ENCODE measurements at regions not wholly inside any gene's neighbourhood (a gene's known extent, or its start where the extent isn't known, plus 50 kb on each side); places are given as distances from the start of the nearest gene placed in this dataset.
A peak's percentile ranks its signal among the peaks of the same experiment; 100 is the strongest.
"Not testable (repeated sequence)": the region's sequence is repeated elsewhere in the genome, so short reads cannot be mapped to it uniquely, and the experiment has no call there.

GRCh38 chr12:124218650-124219049 is 76.2 kb upstream of the RFLNA start:
- ATAC-seq; POLR2A ChIA-PET; H3K9ac ChIP-seq (ENCODE audit: insufficient read depth in 1 of 2, low read depth in 2 of 2, low read length in 2 of 2); H3K4me1 ChIP-seq (replicated peaks in 1 of 2; ENCODE audit: control insufficient read depth in 2 of 2, insufficient read depth in 2 of 2, low read length in 2 of 2); intact Hi-C loops (cut with micrococcal nuclease); H3K9me1 ChIP-seq (ENCODE audit: control insufficient read depth, insufficient read depth, low read length); FAIRE-seq; CTCF ChIA-PET (ENCODE audit: low intra/inter-chr PET ratio); DNase-seq (ENCODE audit: extremely low read depth in 1 of 4, low spot score in 3 of 4); H3K79me2 ChIP-seq (ENCODE audit: control insufficient read depth, insufficient read depth, low read length); H4K20me1 ChIP-seq (replicated peaks; ENCODE audit: control insufficient read depth, insufficient read depth, low read length); H3K27ac ChIP-seq (ENCODE audit: extremely low read depth, low read depth, low read length); H3K9me3 ChIP-seq (replicated peaks; ENCODE audit: control insufficient read depth, insufficient read depth, low read depth, low read length); in situ Hi-C loops (cut with MboI); H3K4me3 ChIP-seq; BruUV-seq (replicated peaks); H2AFZ ChIP-seq (ENCODE audit: low read depth, low read length); H3K36me3 ChIP-seq (ENCODE audit: control insufficient read depth, insufficient read depth, low read length); H3K4me2 ChIP-seq (ENCODE audit: insufficient read depth, low read length): not testable (repeated sequence)
- H3K27me3 ChIP-seq (ENCODE audit: control insufficient read depth in 2 of 2, insufficient read depth in 2 of 2, low read length in 2 of 2), result peaks cover 54 to 78% of the 10 kb centered on the region in 2 experiments
- TF ChIP-seq NFIC (IDR thresholded peaks at IDR 0.05), result 0 out of 2 replicates have a peak, but pooled peaks have one; percentile 14
- 11% methylated on average over 3 of the region's 3 CpGs for WGBS (ENCODE audit: insufficient coverage, low coverage, missing lambda C conversion rate)

- intact Hi-C loops (cut with micrococcal nuclease), result no loop called here
- under 1% methylated on average over 13 of the region's 14 CpGs for WGBS (ENCODE audit: insufficient coverage, low coverage, missing lambda C conversion rate)
- CTCF ChIA-PET (ENCODE audit: low intra/inter-chr PET ratio), result no interaction called here
Measured at GRCh38 chr12:124222368-124223245, 72.3 kb upstream of the RFLNA start.

More at GRCh38 chr12:124222368-124223245, 72.3 kb upstream of the RFLNA start:
- FAIRE-seq (no peak), ATAC-seq (no peak), DNase-seq (ENCODE audit: extremely low read depth in 1 of 4, low spot score in 3 of 4) (no peak)
- H4K20me1 ChIP-seq (replicated peaks; ENCODE audit: control insufficient read depth, insufficient read depth, low read length), result no peaks in the 10 kb centered on the region; the same call in none of the 2 replicates
- H3K4me1 ChIP-seq (replicated peaks in 1 of 2; ENCODE audit: control insufficient read depth in 2 of 2, insufficient read depth in 2 of 2, low read length in 2 of 2), result no peaks in the 10 kb centered on the region; a peak in 1 of 5 replicates
- H3K9ac ChIP-seq (ENCODE audit: insufficient read depth in 1 of 2, low read depth in 2 of 2, low read length in 2 of 2), result no peak overlapping the region
- peaks cover 53 to 68% of the 10 kb centered on the region in 2 experiments for H3K27me3 ChIP-seq (ENCODE audit: control insufficient read depth in 2 of 2, insufficient read depth in 2 of 2, low read length in 2 of 2)
- H3K4me3 ChIP-seq, result no peak overlapping the region
- H3K79me2 ChIP-seq (ENCODE audit: control insufficient read depth, insufficient read depth, low read length), result no peaks in the 10 kb centered on the region
- BruUV-seq (replicated peaks), result no TSS peak
- in situ Hi-C loops (cut with MboI), result no loop called here
- POLR2A ChIA-PET, result interaction anchor here (1.2 kb wide), 1 partner anchor 11 kb away, joined by 5 read pairs; no protein-coding TSS in a partner anchor
- no peak overlapping the region for H3K4me2 ChIP-seq (ENCODE audit: insufficient read depth, low read length)
- no peaks in the 10 kb centered on the region for H3K36me3 ChIP-seq (ENCODE audit: control insufficient read depth, insufficient read depth, low read length)
- H3K9me1 ChIP-seq (ENCODE audit: control insufficient read depth, insufficient read depth, low read length), result no peaks in the 10 kb centered on the region
- no peak overlapping the region for H2AFZ ChIP-seq (ENCODE audit: low read depth, low read length)
- TF ChIP-seq ZNF586 (CRISPR knock-in tag; conservative IDR thresholded peaks at IDR 0.05), result no peak
- TF ChIP-seq CBX2 (IDR thresholded peaks at IDR 0.05; ENCODE audit: insufficient read depth, low read length, poor library complexity, severe bottlenecking), result no peak
- TF ChIP-seq ZC3H8 (IDR thresholded peaks at IDR 0.05), result no peak
- no peak for TF ChIP-seq LEF1 (IDR thresholded peaks at IDR 0.05)
- no peak for TF ChIP-seq HNRNPK (IDR thresholded peaks at IDR 0.05; ENCODE audit: low read depth, low read length, poor library complexity, severe bottlenecking)
- TF ChIP-seq HBP1 (CRISPR knock-in tag; IDR thresholded peaks at IDR 0.05), result no peak
- peak; percentile 67 for TF ChIP-seq RBM25 (IDR thresholded peaks at IDR 0.05; ENCODE audit: low read depth, low read length, severe bottlenecking)
- no peak for TF ChIP-seq TGIF2 (CRISPR knock-in tag; IDR thresholded peaks at IDR 0.05)
- no peak for TF ChIP-seq ZNF311 (CRISPR knock-in tag; IDR thresholded peaks at IDR 0.05)
- no peak for TF ChIP-seq ZBTB2 (IDR thresholded peaks at IDR 0.05)
- TF ChIP-seq L3MBTL2 (IDR thresholded peaks at IDR 0.05), result no peak
- peak; percentile 20; the same call in 1 of the 2 replicates for TF ChIP-seq BCOR (IDR thresholded peaks at IDR 0.05)
- TF ChIP-seq ELF1 (tag; IDR thresholded peaks at IDR 0.05), result no peak
- H3K9me3 ChIP-seq (replicated peaks; ENCODE audit: control insufficient read depth, insufficient read depth, low read depth, low read length), result no peaks in the 10 kb centered on the region
- no peak overlapping the region for H3K27ac ChIP-seq (ENCODE audit: extremely low read depth, low read depth, low read length)
